ENCODE measurements at regions not wholly inside any gene's neighbourhood (a gene's known extent, or its start where the extent isn't known, plus 50 kb on each side); places are given as distances from the start of the nearest gene placed in this dataset.

DNA sequence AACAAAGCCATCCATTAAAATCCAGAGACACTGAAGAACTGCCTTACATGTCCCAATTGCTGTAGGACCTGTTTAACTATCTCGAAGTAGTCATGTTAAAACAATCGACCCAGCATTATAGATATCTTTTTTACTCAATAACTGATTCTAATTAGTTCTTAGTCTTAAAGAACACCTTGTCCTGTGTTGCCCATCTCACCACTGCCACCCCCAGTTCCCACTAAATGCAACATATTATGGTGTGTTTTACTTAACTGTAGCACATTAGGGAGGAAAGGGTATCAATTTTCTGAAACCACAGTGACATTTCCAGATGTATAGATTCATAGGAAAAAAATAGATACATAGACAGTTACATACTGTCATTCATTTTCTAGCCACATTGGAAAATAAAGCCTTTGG is 221.2 kb downstream of the MEF2C start:
- TF ChIP-seq, protein P1, sequence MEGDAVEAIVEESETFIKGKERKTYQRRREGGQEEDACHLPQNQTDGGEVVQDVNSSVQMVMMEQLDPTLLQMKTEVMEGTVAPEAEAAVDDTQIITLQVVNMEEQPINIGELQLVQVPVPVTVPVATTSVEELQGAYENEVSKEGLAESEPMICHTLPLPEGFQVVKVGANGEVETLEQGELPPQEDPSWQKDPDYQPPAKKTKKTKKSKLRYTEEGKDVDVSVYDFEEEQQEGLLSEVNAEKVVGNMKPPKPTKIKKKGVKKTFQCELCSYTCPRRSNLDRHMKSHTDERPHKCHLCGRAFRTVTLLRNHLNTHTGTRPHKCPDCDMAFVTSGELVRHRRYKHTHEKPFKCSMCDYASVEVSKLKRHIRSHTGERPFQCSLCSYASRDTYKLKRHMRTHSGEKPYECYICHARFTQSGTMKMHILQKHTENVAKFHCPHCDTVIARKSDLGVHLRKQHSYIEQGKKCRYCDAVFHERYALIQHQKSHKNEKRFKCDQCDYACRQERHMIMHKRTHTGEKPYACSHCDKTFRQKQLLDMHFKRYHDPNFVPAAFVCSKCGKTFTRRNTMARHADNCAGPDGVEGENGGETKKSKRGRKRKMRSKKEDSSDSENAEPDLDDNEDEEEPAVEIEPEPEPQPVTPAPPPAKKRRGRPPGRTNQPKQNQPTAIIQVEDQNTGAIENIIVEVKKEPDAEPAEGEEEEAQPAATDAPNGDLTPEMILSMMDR (IDR thresholded peaks at IDR 0.05): no peak
- TF ChIP-seq POLR2A (IDR thresholded peaks at IDR 0.05; ENCODE audit: low read depth) (no peak), POLR2AphosphoS5 (IDR thresholded peaks at IDR 0.05) (no peak)
